Stimulated activated CD4-positive, alpha-beta T cell treated with anti-CD3 and anti-CD28 coated beads, TNF-alpha, amount 100 ng/mL, for 48 hours (primary cell): ENCODE measurements at regions not wholly inside any gene's neighbourhood (a gene's known extent, or its start where the extent isn't known, plus 50 kb on each side); places are given as distances from the start of the nearest gene placed in this dataset.
A peak's percentile ranks its signal among the peaks of the same experiment; 100 is the strongest.

ENCODE experiments used
- DNase-seq, 3 donors: peaks; one replicate each; pipeline ENCODE4 v3.0.0-alpha.2; 2020; ENCODE audit warnings: low read depth in 3 of 3

DNA sequence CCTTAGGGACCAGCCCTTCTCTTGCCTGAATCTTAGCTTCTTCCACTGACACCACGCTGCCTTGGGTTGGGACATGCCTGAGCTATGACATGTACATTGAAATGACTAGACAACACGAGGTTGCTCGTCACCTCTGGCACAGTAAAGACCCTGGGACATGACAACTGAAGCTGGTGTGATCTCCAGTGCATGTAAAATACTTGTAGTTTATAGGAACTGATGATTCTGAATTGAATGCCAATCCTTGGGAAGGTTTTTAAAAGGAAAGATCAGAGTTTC is 100.7 kb upstream of the PGRMC2 start:
- no peak for DNase-seq

DNA sequence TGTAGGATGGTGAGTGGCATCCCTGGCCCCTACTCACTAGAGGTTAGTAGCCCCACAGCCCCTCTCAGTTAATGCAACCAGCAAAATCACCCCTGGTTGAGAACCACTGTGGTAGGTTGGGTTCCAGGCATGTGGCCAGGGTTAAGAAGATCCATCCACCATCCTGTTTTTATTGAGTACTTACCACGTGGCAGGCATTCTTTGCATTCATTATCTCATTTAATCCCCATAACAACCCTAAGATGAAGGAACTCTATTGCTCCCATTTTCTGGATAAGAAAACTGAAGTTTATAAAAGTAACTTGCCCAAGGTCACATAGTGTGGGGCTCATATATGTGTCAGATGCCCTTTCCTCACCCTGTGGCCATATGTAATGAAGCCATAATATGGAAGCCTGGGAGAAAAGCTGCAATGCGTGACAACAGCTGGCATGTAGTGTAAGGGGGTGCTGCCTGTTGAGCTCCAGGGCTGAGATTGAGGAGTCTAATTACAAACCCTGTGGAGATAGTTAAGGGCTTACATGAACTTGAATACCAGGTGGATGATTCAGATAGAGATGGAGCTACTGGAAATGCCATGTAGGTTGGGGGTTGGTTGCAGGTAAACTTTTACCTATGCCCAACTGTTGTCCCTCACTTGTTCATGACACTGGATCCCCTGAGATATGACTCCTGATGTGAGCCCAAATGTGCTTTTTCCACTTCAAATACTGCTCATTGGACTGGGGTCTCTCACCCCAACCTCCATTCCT is 100.2 kb upstream of the PGRMC2 start:
- no peak for DNase-seq

DNA sequence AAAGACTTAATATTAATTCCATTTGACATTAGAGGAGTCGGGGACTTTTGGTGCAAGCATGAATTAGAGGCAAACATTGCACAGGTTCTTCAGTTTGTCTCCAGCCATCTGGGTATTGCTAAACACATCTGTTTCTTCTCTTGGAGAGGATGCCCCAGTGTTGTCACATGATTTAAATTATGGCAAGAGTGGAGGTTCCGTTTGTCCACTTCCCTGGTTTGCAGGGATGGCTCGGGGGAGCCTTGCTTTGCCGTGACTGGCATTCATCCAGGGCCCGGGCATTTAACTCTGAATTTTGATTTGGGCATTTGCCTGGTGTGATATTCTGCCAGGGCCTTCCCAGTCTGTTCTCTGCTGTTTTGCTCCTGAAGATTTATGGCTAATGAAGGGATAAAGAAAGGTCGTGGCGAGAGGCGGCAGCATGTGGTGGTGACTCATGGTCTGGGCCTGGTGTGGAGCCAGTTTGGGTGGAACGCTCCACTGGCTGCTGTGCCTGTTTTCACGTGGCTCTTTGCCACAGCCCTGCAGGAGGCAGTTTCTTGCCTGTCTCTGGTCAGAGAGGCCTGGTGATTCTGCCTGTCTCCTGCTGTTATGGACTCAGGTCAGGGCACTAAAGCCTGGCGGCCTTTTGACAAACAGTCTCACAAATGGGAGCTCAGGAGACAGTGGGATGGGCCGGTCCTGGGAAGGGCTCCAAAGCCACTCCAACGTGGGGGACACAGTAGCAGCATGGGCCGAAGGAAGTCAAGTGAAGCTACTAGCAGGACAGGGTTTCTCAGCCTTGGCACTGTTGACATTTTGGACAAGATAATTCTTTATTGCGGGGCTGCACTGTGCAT is 99.4 kb upstream of the PGRMC2 start:
- no peak for DNase-seq

DNA sequence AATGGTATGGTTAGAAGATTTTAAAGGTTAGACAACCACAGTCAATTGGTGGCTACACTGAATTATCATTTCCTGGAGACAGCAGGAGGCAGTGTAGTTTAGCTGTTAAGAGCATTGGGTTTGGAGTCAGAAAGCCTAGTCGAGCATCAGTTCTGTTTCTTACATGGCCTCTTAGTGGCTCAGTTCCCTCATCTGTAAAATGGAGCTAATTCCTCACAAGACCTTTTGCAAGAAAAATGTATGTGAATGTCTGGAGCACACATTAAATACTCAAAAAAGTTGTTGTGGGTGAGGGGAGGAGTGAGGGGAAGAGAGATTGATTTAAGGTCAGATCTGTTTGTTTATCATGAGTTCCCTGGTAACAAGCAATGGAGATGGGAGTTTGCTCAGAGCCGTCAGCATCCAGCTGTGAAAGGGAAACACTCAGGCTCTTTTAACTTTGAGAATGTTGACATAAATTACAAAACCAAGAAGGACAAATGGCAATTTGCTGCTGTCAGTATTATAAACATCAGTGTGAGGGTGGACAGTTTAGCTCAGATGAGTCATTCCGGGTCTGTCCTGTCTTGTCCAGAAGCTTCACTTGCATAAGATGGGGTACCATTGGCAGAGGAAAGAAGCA is 98.2 kb upstream of the PGRMC2 start:
- no peak for DNase-seq

DNA sequence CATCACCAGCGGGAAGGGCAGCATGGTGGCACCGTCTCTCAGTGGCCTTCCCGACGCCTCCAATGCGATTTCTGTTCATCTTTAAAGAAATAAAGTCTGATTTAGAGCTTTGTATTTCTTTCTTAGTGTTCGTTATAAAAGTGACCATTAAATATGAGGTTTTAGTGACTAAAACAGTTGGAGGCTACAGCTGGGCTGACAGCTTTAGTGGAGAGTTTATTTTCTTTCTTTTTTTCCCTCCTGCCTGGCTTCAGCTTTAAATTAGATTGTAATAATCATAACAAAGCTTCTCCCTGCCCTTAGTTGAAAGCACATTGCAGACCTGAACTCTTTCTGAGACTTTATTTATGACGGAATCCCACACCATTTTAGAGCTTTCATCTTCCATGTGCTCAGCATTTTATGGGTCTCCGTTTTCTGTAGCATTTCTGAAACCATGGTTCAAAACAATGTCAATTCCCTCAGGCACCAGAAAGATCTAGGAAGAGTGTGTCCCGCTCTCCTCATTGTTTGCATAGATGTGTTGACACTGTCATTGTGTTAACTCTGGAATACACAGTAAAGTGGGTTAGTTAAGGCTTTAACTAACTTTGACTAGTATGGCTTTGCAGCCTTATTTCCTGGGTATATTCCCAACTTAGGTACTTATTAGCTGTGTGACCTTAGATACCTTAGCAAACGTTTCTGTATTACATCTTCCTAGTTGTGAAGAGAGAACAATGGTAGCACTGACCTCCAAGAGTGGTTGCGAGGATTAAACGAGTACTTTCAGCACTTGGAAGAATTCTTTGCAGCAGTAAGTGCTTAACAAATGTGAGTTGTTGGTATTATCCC is 97.4 kb upstream of the PGRMC2 start:
- DNase-seq: no peak

DNA sequence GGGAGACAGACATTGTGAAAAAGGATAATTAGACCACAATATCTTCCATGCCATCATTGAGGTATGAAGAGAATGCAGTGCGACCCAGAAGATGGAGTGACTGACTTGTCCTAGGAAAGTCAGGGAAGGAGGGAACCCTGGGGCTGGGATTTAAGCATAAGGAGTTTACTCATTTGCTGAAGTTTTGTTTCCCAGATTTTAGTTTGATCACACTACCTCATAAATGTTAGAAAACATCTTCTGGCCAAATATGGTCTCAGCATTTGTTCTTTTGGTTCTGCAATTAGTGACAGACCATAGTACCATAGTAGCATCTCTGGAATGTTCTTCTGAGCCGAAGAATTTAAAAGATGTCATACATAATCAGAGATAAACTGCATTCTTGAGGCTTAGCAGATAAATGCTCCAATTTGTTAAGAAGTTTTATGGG is 96.5 kb upstream of the PGRMC2 start:
- DNase-seq: no peak

DNA sequence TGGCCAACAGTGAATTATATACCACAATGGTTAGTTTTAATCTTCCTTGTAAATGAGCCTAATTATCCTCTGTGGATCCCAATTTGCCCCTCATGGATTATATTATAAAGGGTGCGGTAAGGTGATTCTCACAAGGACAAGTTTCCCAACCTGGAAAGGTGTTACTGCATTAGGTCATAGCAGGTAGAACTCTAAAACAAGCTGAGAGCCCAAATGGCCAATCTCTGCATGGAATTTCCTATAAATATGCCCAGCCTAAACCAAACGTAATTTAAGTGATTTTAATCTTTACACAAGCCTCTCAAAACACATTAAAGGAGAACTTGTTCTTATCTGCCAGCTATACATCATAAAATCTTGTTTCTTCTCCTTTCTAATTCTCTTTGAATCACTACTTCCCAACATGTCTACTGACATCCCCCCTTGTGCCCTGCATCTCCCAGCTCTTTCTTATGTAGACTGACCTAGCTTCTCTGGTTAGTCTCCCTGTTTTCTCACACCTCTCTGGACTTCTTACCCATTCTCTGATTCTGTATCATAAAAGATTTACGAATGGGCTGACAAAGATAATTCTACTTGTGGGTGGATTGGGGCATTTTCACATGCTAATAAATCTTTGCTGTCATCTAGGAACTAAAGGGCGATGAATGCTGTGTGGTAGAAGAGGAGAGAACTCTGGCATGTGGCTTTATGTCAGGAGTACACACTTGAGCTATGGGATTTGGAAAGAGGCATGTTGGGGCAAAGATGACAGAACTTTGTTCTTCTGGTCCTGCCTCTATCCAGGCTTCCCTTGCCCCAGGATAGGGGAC is 94.3 kb upstream of the PGRMC2 start:
- DNase-seq: no peak

DNA sequence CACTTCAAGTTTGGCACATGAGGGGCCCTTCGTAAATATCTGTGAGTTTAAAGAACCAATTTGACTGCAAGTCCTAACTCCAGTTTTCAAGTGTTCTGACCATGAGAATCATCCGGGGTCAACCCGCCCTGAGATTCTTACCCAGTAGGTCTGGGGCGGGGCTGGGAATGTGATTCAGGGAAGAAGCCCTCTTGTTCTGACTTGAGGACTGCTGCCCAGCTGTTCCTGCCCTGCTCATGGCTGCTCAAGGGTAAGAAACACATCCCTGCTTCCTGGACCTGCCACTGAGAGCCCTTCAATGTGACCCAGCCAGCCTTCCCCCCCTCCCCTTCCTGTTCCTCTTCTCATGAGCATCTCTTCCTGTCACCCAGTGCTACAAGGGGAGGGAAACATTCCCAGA is 92.7 kb upstream of the PGRMC2 start:
- DNase-seq: no peak

DNA sequence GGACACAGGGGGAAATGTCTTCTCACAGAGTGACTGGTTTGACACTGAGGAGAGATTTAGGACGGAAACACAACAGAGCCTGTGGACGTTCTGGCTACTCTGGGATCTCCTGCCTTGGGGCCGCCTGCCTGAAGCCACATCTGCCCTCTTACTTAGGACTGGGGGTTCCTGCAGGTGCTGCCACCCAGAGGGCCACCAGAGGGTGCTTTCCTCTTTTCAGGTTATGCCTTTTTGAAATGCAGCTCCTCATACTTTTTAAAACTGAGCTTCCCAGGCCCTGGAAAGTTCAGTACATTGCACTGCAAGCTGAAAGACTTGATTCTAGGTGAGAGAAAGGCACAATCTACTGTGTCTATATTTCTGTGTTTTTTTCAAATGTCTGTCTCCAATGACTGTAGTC is 92.2 kb upstream of the PGRMC2 start:
- DNase-seq: peak in 1 of 3 donors; percentile 1

DNA sequence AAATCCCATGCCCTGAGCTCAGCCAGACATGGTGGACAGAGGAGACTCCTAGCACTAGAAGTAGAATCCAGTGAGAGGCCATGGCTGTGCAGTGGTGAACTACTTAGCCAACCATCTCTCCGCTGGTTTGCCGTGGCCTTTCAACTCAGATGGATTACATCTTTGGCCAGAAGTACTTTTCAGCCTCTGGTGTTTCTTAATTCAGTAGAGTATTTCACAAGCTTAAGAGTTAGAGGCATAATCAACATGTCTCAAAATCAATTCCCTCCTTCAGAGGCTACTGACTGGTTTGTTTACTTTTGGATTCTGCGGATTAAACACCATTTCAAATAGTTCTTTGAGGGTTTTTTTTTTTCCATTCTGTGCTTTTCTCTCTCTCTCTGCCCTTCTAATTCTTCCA is 91.1 kb upstream of the PGRMC2 start:
- no peak for DNase-seq

DNA sequence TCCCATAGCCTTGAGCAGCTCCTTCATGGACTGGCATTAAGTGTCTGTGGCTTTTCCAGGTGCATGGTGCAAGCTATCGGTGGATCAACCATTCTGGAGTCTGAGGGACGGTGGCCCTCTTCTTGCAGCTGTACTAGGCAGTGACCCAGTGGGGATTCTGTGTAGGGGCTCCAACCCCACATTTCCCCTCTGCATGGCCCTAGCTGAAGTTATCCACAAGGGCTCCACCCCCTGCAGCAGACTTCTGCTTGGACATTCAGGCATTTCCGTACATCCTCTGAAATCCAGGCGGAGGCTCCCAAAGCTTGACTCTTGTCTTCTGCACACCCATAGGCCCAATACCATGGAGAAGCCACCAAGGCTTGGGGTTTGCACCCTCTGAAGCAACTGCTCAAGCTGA is 89.3 kb upstream of the PGRMC2 start:
- DNase-seq: no peak

DNA sequence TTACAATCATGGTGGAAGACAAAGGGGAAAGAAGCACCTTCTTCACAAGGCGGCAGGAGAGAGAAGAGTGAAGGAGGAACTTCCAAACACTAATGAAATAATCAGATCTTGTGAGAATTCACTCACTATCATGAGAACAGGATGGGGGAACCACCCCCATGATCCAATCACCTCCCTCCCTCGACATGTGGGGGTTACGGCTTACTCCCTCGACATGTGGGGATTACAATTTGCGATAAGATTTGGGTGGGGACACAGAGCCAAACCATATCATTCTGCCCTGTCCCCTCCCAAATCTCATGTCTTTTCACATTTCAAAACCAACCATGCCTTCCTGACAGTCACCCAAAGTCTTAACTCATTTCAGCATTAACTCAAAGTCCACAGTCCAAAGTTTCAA is 88.7 kb upstream of the PGRMC2 start:
- DNase-seq: no peak

DNA sequence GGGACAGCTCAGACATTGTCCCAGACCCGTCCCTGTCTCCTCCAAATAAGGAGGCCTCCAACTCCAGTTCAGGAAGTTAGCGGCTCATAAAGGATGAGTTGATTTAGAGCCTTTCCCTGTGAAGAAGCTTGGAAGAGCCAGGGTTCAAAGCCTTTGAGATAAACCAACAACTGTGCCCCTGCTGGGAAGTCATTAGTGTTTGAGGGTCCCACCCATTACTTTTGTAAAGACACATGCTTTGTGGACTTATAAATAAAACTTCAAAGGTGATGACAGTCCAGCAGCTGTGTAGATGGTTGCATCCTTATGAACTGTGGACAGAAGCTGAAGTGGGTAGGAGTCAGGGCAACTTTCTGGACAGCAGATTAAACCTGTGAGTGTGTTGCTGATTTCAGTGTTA is 86.0 kb upstream of the PGRMC2 start:
- DNase-seq: no peak

DNA sequence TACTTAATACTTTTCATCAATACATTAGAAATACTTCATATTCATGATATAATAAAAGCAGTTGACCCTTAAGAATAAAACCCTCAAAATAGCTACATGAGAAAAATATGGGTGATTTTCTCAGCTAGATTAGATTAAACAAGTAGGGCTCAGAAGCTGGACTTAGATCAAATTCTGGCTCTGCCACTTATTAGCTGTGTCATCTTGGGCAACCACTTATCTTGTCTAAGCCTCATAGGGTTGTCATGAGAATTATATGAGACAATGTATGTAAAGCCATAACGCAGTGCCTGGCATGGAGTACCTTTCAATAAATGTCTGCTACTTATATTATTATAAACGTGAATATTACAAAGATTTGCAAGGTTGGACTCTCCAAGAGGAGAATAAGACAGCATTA is 84.3 kb upstream of the PGRMC2 start:
- DNase-seq: no peak

DNA sequence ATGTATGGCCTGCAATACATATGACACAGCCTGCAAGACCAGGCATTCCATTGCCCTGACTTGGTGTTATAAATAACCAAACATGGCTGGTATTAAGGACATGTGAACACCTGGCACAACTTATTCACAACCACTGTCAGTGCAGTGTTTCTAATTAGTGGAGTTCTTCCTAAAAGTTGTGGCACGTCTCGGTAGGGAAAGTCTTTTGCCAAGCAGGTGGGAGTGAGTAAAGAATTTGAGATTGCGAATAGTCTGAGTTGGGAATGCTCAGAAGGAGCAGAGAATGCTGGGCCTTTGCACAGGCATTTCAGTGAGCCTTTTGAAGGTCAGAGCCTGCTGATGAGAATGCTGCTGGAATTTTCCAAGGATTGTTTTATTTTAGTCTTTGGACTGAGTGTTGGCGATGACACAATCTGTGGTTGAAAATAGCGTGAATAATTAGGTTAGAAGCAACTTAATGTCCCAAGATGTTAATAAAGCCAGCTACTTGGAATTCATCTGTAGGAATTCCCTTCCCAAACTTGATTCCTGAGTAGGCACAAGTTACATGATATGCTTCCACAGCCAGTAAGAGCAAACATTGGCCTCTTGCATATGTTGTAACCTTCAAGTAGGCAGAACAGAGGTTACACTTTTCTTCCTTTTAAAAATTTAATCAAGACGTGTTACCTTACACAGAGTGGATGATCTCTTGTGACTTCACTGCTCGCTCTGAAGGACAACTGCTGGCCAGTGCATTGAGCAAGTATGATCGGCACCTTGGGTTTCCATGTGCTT is 83.6 kb upstream of the PGRMC2 start:
- no peak for DNase-seq

DNA sequence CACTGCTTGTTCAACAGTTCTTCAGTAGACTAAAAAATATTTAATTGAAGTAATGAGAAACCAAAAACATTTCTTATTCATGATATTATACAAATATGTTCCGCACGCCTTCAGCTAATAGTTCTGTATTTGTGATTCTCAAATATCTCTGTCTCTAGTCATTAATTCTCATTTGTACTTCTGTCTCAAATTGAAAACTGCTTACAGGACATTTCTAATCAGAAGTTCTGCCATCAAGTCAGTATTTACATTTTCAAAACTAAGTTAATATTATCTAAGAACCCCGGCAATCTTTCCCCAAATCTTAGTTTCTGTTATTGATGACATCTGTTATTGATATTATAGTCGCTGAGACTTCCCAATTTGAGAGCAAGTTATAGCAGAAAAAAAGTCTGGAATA is 78.6 kb upstream of the PGRMC2 start:
- DNase-seq: no peak

DNA sequence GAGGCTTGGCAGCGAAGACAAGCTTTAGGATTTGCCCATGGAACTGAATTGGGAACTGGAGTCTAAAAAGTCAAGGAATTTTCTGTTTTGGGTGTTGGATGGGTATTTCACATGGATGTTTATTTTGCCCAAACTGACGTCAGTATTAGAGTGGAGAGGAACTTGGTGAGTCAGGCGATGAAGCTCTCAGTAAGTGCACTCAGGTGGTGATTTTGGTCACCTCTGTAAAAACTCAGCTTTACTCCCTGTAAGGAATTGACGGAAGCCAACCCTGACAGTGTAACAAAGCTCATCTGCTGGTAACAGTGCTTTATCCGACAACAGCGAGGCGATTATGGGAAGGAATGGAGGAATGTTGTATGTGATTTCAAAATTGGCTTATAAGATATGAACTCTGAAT is 77.0 kb upstream of the PGRMC2 start:
- DNase-seq: no peak

DNA sequence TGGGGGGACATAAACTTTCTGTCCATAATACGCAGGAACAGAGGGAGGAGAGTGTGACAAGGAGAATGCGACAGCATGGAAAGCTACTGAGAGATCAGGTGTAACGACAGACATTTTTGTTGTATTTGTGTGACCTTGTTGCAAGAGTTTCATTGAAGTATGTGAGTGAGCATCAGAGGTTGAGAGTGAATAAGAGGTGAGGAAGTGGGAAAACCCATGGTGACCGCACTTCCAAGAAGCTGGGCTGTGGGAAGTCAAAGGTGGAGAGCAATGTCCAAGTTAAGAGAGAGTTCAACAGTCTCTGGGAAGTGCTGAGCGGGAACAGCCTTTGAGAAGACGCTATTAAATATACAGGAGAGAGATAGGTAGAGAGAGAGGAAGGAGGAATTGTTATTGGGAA is 76.4 kb upstream of the PGRMC2 start:
- no peak for DNase-seq

DNA sequence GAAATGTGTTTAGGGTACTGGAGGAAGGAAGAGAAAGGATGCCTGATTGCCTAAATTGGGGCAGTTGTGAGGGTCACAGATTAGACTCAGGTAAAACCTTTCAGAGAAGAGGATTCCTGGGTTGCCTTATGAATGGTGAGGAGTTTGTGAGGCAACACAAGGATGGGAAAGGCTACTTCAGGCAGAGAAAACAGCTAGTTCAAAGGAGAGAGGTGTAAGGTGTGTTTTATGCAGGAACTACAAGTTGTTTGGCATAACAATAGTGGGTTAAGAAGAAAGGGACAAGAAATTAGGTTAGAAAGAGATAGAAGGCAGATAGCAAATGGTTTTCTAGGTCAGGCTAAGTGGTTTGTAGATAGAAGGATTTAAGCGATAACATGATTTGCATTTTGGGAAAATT is 75.1 kb upstream of the PGRMC2 start:
- no peak for DNase-seq

DNA sequence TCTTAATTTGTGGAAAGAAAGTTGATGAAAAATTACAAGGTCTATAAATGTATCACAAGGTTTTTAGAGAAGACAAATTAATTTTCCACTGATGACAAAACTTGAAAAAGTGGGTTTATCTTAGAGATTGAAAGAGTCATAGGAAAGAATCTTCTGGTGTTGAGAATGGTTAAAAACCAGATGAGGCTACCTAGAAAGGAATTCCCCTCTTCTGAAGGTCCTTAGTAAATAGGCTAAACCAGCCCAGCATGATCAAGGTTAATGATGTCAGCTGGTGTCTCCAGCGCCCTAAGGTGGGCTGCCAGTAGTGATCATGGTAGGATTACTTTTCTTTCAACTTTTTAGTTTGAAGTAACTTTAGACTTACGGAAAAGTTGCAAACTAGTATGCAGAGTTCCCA is 71.8 kb upstream of the PGRMC2 start:
- no peak for DNase-seq

DNA sequence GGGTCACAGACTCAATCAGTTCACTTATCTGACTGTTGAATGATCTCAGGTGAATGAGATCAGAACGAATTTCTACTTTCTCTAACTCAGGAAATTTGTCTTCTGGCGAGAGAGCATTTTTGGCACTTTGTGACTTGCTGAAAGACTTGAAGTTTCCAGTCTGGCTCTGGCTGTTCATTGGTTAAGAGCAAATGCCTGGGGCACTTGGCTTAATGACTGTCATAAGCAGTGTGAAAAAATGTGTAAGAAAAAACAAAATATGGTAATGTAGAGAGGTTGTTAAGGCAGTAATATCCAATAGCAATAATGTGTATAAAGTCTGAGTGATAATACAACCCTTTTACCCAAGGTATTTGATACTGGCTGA is 71.3 kb upstream of the PGRMC2 start:
- no peak for DNase-seq
